H1 (cell line): ENCODE measurements at regions not wholly inside any gene's neighbourhood (a gene's known extent, or its start where the extent isn't known, plus 50 kb on each side); places are given as distances from the start of the nearest gene placed in this dataset.

Experiments
- CTCF ChIA-PET: fragments of 300-600 bp; sonication (Branson Sonifier 250); formaldehyde crosslinking; loops from one replicate; lab custom pipeline; 2021; ENCODE audit not compliant: partially characterized antibody; lab: Charles Lee
- POLR2A ChIA-PET: fragments of 300-600 bp; sonication (Branson Sonifier 250); formaldehyde crosslinking; loops from one replicate; lab custom pipeline; 2021; ENCODE audit warnings: inconsistent platforms; ENCODE audit not compliant: partially characterized antibody; lab: Charles Lee
- DNase-seq, 2 experiments: peaks; one replicate each; pipeline versions ENCODE4 v3.0.0 to v3.0.0-alpha.2; 2010 to 2022; ENCODE audit warnings: low spot score in 2 of 2, low read depth in 1 of 2, mixed read lengths in 1 of 2
- FAIRE-seq: peaks from 2 replicates; lab custom pipeline; 2011; peaks lifted over from hg19 to GRCh38; lab: Jason Lieb, UNC
- H2AFZ ChIP-seq: 2 replicates; pipeline ENCODE4 v1.8.1; 2012; ENCODE audit warnings: low read length, inconsistent platforms
- H2AK5ac ChIP-seq: 2 replicates; pipeline ENCODE4 v1.6.1; 2013; ENCODE audit warnings: low read depth, low read length
- H2BK120ac ChIP-seq: replicated peaks from 2 replicates; pipeline ENCODE3; 2013; ENCODE audit warnings: low read depth, low read length, inconsistent platforms
- H2BK12ac ChIP-seq: 2 replicates; pipeline ENCODE4 v1.6.1; 2013; ENCODE audit warnings: low read depth, low read length
- H2BK15ac ChIP-seq: 2 replicates; pipeline ENCODE4 v1.6.1; 2013; ENCODE audit warnings: low read length
- H2BK20ac ChIP-seq: 2 replicates; pipeline ENCODE4 v1.6.1; 2013; ENCODE audit warnings: low read length
- H2BK5ac ChIP-seq: 2 replicates; pipeline ENCODE4 v1.6.1; 2013; ENCODE audit warnings: low read depth, low read length
- H3K14ac ChIP-seq: 2 replicates; pipeline ENCODE4 v1.6.1; 2013; ENCODE audit warnings: inconsistent platforms; ENCODE audit not compliant: insufficient read length
- H3K18ac ChIP-seq: 2 replicates; pipeline ENCODE4 v1.6.1; 2013; ENCODE audit warnings: low read length; ENCODE audit errors: extremely low read depth
- H3K23ac ChIP-seq: 2 replicates; pipeline ENCODE4 v1.6.1; 2013; ENCODE audit warnings: inconsistent platforms; ENCODE audit not compliant: insufficient read length
- H3K23me2 ChIP-seq: 2 replicates; pipeline ENCODE4 v1.6.1; 2013; ENCODE audit warnings: low read depth, low read length
- H3K27ac ChIP-seq: 2 replicates; pipeline ENCODE4 v1.6.1; 2011; ENCODE audit warnings: low read depth, low read length, inconsistent platforms
- H3K27me3 ChIP-seq, 4 experiments: replicated peaks in 1 of 4; 1 replicate in 1 of 4; 2 replicates in 3 of 4; pipeline versions ENCODE4 v1.6.1 to v1.8.1; 2011 to 2013; ENCODE audit warnings: low read length in 3 of 4, mild to moderate bottlenecking in 3 of 4, inconsistent platforms in 2 of 4, mixed read lengths in 2 of 4, moderate library complexity in 1 of 4; ENCODE audit not compliant: control insufficient read depth in 3 of 4, insufficient read depth in 3 of 4; ENCODE audit errors: extremely low read depth in 1 of 4
- H3K36me3 ChIP-seq, 4 experiments: 2 replicates each; pipeline versions ENCODE4 v1.6.1 to v1.8.1; 2011 to 2013; ENCODE audit warnings: mild to moderate bottlenecking in 4 of 4, low read length in 3 of 4, moderate library complexity in 2 of 4, control low read depth in 1 of 4, inconsistent platforms in 1 of 4; ENCODE audit not compliant: insufficient read depth in 4 of 4, control insufficient read depth in 2 of 4
- H3K4ac ChIP-seq: replicated peaks from 2 replicates; pipeline ENCODE3; 2013; ENCODE audit warnings: low read length, low read depth, mixed read lengths, inconsistent platforms; ENCODE audit not compliant: insufficient read length
- H3K4me1 ChIP-seq, 4 experiments: replicated peaks in 1 of 4; 1 replicate in 1 of 4; 2 replicates in 3 of 4; pipeline versions ENCODE4 v1.6.1 to v1.8.1; 2011 to 2013; ENCODE audit warnings: low read length in 3 of 4, inconsistent platforms in 2 of 4, mixed read lengths in 1 of 4; ENCODE audit not compliant: insufficient read depth in 4 of 4, control insufficient read depth in 3 of 4
- H3K4me2 ChIP-seq, 2 experiments: 2 replicates each; pipeline versions ENCODE4 v1.6.1 to v1.8.1; 2011 to 2013; ENCODE audit warnings: low read depth in 2 of 2, low read length in 2 of 2, control low read depth in 1 of 2, inconsistent platforms in 1 of 2, mild to moderate bottlenecking in 1 of 2; ENCODE audit not compliant: insufficient read depth in 1 of 2
- H3K4me3 ChIP-seq, 4 experiments: fragments of 200-600, 300-600 bp in 1 of 4; sonication (generic), shearing (Covaris generic), sonication (Bioruptor Twin) in 1 of 4; 2 replicates each; pipeline versions ENCODE4 v1.5.1 to v1.8.1; 2011 to 2016; ENCODE audit warnings: low read length in 4 of 4, low read depth in 3 of 4, control low read depth in 2 of 4, inconsistent platforms in 2 of 4, mild to moderate bottlenecking in 2 of 4, mixed read lengths in 1 of 4, moderate library complexity in 1 of 4; ENCODE audit not compliant: insufficient read depth in 2 of 4; ENCODE audit errors: extremely low read depth in 1 of 4
- H3K56ac ChIP-seq: replicated peaks from 2 replicates; pipeline ENCODE3; 2013; ENCODE audit warnings: low read depth, mild to moderate bottlenecking, mixed read lengths, low read length, inconsistent platforms; ENCODE audit not compliant: insufficient read length
- H3K79me1 ChIP-seq: 2 replicates; pipeline ENCODE4 v1.6.1; 2013; ENCODE audit warnings: low read depth, low read length, control low read depth
- H3K79me2 ChIP-seq, 2 experiments: 2 replicates each; pipeline versions ENCODE4 v1.6.1 to v1.8.1; 2012 to 2013; ENCODE audit warnings: low read length in 2 of 2, mild to moderate bottlenecking in 2 of 2, inconsistent platforms in 1 of 2; ENCODE audit not compliant: insufficient read depth in 2 of 2, control insufficient read depth in 1 of 2
- H3K9ac ChIP-seq, 4 experiments: replicated peaks in 1 of 4; 1 replicate in 1 of 4; 2 replicates in 3 of 4; pipeline versions ENCODE4 v1.6.1 to v1.8.1; 2011 to 2013; ENCODE audit warnings: low read depth in 3 of 4, low read length in 3 of 4, control low read depth in 2 of 4, mild to moderate bottlenecking in 2 of 4, moderate library complexity in 2 of 4, inconsistent platforms in 1 of 4; ENCODE audit errors: extremely low read depth in 1 of 4
- H3K9me3 ChIP-seq, 2 experiments: 2 replicates each; pipeline versions ENCODE4 v1.6.1 to v1.8.1; 2012 to 2013; ENCODE audit warnings: mild to moderate bottlenecking in 2 of 2, moderate library complexity in 2 of 2, control low read depth in 1 of 2, inconsistent platforms in 1 of 2, low read depth in 1 of 2, low read length in 1 of 2, mixed read lengths in 1 of 2; ENCODE audit not compliant: insufficient read depth in 2 of 2
- H4K20me1 ChIP-seq, 2 experiments: replicated peaks in 1 of 2; 2 replicates each; pipeline versions ENCODE3 to v1.8.1; 2011 to 2013; ENCODE audit warnings: inconsistent platforms in 2 of 2, low read length in 2 of 2, mild to moderate bottlenecking in 1 of 2; ENCODE audit not compliant: insufficient read depth in 2 of 2, control insufficient read depth in 1 of 2
- H4K5ac ChIP-seq: 2 replicates; pipeline ENCODE4 v1.6.1; 2013; ENCODE audit warnings: low read length, low read depth, mixed read lengths, inconsistent platforms; ENCODE audit not compliant: insufficient read length
- H4K8ac ChIP-seq: 2 replicates; pipeline ENCODE4 v1.8.0; 2013; ENCODE audit warnings: mild to moderate bottlenecking, moderate library complexity, low read length, inconsistent platforms; ENCODE audit not compliant: insufficient read depth; ENCODE audit errors: extremely low read depth
- H4K91ac ChIP-seq: replicated peaks from 2 replicates; pipeline ENCODE3; 2013; ENCODE audit warnings: low read length, mixed read lengths, inconsistent platforms; ENCODE audit not compliant: insufficient read length
- ASH2L ChIP-seq: fragments of 200-600, 300-600 bp; sonication (generic); IDR thresholded peaks from one replicate; pipeline ENCODE4 v1.7.1; 2017; ENCODE audit warnings: low read length
- CEBPB ChIP-seq: IDR thresholded peaks from 2 replicates; pipeline ENCODE4 v1.6.1; 2012; ENCODE audit warnings: low read depth, low read length
- CTBP2 ChIP-seq: IDR thresholded peaks from 2 replicates; pipeline ENCODE4 v1.7.0; 2011; ENCODE audit warnings: borderline replicate concordance, mild to moderate bottlenecking, moderate library complexity, mixed read lengths, low read length; ENCODE audit not compliant: insufficient read depth, insufficient read length
- JUND ChIP-seq: IDR thresholded peaks from 2 replicates; pipeline ENCODE4 v1.6.1; 2011; ENCODE audit warnings: mild to moderate bottlenecking, improper control_type of control experiment, low read length
- RNF2 ChIP-seq: fragments of 200-900, 300-1000 bp; sonication (generic); IDR thresholded peaks from 2 replicates; pipeline ENCODE4 v1.7.1; 2016; ENCODE audit warnings: borderline replicate concordance, low read depth, mild to moderate bottlenecking, antibody characterized with exemption, low read length; ENCODE audit not compliant: poor library complexity, severe bottlenecking; ENCODE audit errors: missing control alignments
- TAF7 ChIP-seq: optimal IDR thresholded peaks from 2 replicates; pipeline ENCODE3; 2011; ENCODE audit warnings: low read depth, mild to moderate bottlenecking, inconsistent platforms, low read length, moderate library complexity, borderline replicate concordance
- ZNF274 ChIP-seq: IDR thresholded peaks from 2 replicates; pipeline ENCODE4 v1.7.0; 2012; ENCODE audit warnings: low read length, borderline replicate concordance; ENCODE audit errors: extremely low read depth
- WGBS, 2 experiments: shearing (Covaris generic) in 1 of 2; methylation state at CpG; one replicate each; pipeline versions ENCODE4 v1.1.6 to v1.1.7; 2013 to 2015; ENCODE audit warnings: low lambda C conversion rate in 2 of 2, mixed read lengths in 2 of 2, inconsistent platforms in 1 of 2, low coverage in 1 of 2, missing lambda C conversion rate in 1 of 2; ENCODE audit not compliant: insufficient replicate concordance in 2 of 2, insufficient coverage in 1 of 2, insufficient read length in 1 of 2; ENCODE audit errors: extremely low coverage in 1 of 2, missing lambda C conversion rate in 1 of 2; 5-methylcytosine and 5-hydroxymethylcytosine counted together

- Histone ChIP-seq H3K4me1 (peaks cover 0 to 11% (median 3%) of the 10 kb centered on the region in 4 experiments; a peak in 3 of 7 replicates), H3K56ac (no peak overlapping the region), H3K4ac (no peak overlapping the region), H3K79me1 (no peaks in the 10 kb centered on the region), H4K20me1 (no peaks in the 10 kb centered on the region), H3K27me3 (no peaks in the 10 kb centered on the region), H4K8ac (no peak overlapping the region), H3K9me3 (no peaks in the 10 kb centered on the region), H2AFZ (no peak overlapping the region), H3K4me3 (no peak overlapping the region), H2BK120ac (no peak overlapping the region), H3K4me2 (no peak overlapping the region), H3K14ac (no peak overlapping the region), H4K91ac (no peak overlapping the region), H2BK12ac (no peak overlapping the region; the same call in 1 of the 2 replicates), H3K79me2 (no peaks in the 10 kb centered on the region), H2BK5ac (peak overlapping the region; percentile 54; the same call in 1 of the 2 replicates), H2BK15ac (no peak overlapping the region), H3K18ac (no peak overlapping the region), H2AK5ac (no peak overlapping the region), H3K36me3 (no peaks in the 10 kb centered on the region), H3K23me2 (no peaks in the 10 kb centered on the region), H3K27ac (no peak overlapping the region), H3K23ac (no peak overlapping the region), H2BK20ac (0 out of 2 replicates have a peak overlapping the region, but pooled peaks have one; percentile 51), H3K9ac (no peak overlapping the region; a peak in 1 of 7 replicates), H4K5ac (no peak overlapping the region)
- POLR2A ChIA-PET, result interaction anchor here (1.6 to 5.0 kb wide), 4 partner anchors 89 to 552 kb away, joined by 5 to 34 read pairs (median 6); partner anchors contain the start of gene REEP3
- 89% methylated on average over 4 of the region's 4 CpGs; no CpG with 5 or more reads in 1 of the 2 experiments for WGBS, 2 experiments
- CTCF ChIA-PET, result interaction anchor here (0.7 to 6.8 kb wide), 63 partner anchors 9 to 653 kb away, joined by 3 to 68 read pairs (median 5); partner anchors contain the start of gene REEP3
- FAIRE-seq (no peak), DNase-seq (no peak)
- TF ChIP-seq ASH2L (no peak), CEBPB (no peak), RNF2 (no peak), JUND (no peak), TAF7 (no peak), ZNF274 (no peak), CTBP2 (no peak)
Observed at GRCh38 chr10:63719226-63719856, 198.1 kb downstream of the REEP3 start.
